Activated T-helper 1 cell treated with Interleukin-2 at 50 U/mL for 16 hours (primary cell): ENCODE measurements at regions not wholly inside any gene's neighbourhood (a gene's known extent, or its start where the extent isn't known, plus 50 kb on each side); places are given as distances from the start of the nearest gene placed in this dataset.
"Not testable (repeated sequence)": the region's sequence is repeated elsewhere in the genome, so short reads cannot be mapped to it uniquely, and the experiment has no call there.

Experiments
- DNase-seq: peaks from one replicate; pipeline ENCODE4 v3.0.0-alpha.2; 2020; ENCODE audit warnings: low read depth

- DNase-seq = no peak
Observed at GRCh38 chr3:6273878-6274277, 587.0 kb upstream of the GRM7 start.

GRCh38 chr3:6281662-6282061, 579.3 kb upstream of the GRM7 start:
- DNase-seq = no peak

DNA sequence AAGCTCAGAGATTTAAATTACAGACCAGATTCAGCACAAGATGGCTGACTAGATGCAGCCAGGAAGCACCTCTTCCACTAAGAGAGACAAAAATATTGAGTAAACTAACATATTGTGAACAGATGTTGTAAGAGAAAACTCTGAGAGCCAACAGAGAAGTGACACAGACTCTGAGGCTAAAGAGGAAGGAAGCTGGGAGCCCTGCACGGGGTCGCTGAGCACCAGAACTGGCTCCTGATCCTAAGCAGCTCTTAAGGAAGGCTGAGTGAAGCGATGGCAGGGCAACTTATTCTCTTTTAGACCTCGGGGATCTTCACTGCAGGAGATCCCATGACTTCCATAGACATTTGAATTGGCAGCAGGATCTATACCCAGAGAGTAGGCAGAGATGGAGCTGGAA, 578.0 kb upstream of the GRM7 start:
- no peak for DNase-seq

DNA sequence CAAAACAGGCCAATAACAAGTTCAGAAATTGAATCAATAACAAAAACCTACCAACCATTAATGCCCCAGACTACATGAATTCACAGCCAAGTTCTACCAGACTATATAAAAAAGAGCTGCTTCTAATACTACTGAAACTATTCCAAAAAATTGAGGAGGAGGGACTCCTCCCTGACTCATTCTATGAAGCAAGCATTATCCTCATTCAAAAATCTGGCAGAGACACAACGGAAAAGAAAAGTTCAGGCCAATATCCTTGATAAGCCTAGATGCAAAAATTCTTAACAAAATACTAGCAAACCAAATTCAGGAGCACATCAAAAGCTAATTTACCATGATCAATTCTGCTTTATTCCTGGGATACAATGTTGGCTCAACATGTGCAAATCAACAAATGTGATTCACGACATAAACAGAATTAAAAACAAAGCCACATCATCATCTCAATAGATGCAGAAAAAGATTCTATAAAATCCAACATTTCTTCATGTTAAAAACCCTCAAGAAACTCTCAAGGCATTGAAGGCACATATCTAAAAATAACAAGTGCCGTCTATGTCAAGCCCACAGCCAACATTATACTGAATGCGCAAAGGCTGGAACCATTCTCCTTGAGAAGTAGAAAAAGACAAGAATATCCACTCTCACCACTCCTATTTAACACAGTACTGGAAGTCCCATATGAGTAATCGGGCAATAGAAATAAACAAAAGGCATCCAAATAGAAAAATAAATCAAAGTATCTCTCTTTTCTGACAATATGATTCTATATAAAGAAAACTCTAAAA, 573.6 kb upstream of the GRM7 start:
- no peak for DNase-seq

DNA sequence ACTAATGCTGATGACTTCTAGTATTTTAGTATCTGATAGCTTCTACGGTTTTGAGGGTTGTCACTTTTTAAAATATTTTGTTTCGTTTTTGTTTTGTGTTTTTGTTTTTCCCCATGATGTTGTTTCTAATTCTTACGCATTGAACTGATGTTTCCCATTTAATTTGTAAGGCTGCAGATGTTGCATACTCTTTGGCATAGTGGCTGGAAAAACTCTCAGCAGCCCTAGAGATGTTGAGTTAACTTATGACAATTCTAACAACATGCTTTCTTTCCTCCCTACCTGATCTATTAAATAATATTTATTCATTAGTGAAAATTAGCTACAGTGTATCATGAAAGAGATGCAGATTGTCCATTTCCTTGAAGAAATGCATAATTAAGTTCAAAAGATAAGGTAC, 559.3 kb upstream of the GRM7 start:
- DNase-seq = no peak

- DNase-seq = no peak
Observed at GRCh38 chr3:6315906-6316305, 545.0 kb upstream of the GRM7 start.

DNA sequence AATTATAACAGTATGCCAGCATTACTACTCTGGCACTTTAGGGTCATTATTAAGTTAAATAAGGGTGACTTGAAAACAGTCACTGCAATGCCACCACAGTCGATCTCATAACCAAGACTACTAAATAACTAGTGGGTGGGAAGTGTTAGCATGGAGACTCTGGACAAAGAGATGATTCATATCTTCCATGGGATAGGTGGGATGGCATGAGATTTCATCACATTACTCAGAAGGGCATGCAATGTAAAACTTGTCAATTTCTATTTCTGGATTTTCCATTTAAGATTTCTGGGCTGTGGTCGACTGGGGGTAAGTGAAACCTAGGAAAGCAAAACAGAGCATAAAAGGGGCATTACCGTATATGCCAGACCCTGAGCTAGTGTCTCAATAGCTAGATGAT, 538.9 kb upstream of the GRM7 start:
- no peak for DNase-seq

DNA sequence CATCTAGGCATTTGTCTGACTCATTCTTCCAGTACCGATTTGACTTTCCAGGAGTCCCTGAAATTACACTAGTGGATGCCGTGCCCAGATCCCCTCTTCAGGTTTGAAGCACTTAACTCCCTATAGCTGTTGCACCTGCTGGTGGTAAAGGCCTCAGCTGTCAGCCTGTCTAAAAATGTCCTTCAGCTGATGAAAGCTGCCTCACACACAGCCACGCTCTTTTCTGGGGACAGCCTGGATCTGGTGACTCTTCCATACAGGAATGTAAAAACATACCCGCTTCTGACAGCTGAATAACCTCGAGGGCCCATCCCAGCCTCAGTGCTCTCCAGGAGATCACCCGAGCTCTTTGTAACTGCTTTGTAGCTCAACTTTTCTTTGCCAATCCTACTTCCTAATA, 534.1 kb upstream of the GRM7 start:
- no peak for DNase-seq

DNA sequence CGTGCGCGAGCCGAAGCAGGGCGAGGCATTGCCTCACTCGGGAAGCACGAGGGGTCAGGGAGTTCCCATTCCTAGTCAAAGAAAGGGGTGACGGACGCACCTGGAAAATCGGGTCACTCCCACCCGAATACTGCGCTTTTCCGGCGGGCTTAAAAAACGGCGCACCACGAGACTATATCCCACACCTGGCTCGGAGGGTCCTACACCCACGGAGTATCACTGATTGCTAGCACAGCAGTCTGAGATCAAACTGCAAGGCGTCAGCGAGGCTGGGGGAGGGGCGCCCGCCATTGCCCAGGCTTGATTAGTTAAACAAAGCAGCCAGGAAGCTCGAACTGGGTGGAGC, 520.0 kb upstream of the GRM7 start:
- not testable (repeated sequence) for DNase-seq

- DNase-seq = no peak
Observed at GRCh38 chr3:6351752-6352151, 509.2 kb upstream of the GRM7 start.

DNA sequence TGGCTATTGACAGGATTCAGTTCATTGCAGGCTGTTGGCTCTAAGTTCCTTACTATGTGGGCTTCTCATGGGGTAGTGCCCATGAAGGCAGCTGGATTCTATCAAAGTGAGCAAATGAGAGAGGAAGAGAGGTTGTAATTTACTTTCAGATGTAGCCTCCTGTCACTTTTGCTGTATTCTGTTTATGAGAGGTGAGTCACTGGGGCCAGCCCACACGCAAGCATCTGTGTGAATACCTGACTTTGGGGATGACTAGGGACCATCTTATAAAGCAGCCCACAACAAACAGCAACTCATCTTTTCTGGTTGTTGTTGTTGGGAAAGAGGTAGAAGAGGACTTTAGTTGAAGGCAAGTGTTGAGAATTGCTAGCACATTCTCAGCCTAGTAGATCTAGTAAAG, 506.3 kb upstream of the GRM7 start:
- no peak for DNase-seq

GRCh38 chr3:6362406-6362805, 498.5 kb upstream of the GRM7 start:
- no peak for DNase-seq

DNA sequence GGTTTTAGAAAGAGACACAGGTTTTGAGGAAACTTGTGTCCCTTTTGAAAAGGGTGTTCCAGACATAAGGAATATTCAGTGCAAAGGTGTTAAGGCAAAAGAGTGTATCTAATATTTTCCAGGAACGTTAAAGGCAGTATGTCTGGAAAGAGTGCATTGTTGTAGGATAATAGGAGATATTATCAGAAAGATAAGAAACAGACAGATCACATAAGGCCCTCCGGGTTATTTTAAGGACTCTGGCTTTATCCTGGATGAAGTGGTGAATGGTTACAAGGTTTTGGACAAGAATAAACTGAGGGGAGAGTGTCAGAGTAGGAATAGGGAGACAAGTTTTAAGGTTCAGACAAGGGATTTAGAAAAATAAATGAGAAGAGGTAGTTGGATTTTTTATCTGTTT, 493.7 kb upstream of the GRM7 start:
- no peak for DNase-seq

DNA sequence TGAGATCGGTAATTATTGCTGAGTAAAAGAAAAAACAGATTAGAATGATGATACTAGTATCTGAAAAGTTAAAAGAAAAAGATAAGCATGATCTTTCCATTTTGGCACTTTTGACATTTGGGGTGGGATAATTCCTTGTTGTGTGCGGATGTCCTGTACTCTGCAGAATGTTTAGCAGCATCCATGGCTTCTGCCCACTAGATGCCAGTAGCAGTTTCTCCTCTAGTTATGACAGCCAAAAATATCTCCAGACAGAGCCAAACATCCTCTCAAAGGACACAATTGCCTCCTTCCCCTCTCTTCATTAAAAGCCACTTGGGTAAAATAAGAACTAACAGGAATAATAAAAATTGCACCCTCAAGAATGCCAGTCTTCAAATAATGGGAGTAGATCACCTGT, 468.8 kb upstream of the GRM7 start:
- DNase-seq = no peak

DNA sequence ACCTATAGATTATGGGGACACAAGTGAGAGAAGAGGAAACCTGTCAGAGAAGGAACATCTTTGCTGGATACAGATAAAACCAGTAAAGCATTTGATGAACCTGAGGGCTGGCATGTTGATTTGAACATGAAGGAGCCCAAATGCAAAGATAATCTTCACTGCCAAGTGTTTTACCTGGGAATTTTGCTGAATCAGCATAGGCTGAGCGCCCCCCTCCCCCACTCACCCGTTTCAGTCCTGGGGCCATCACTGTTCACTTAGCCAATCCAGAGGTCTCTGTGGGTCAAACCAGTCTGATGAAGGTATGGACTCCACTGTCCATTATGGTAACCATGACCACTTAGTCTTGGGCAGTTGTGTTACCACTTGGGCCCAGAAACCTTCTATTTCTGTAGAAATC, 466.0 kb upstream of the GRM7 start:
- DNase-seq = no peak

GRCh38 chr3:6396631-6397030, 464.3 kb upstream of the GRM7 start:
- no peak for DNase-seq

- DNase-seq = not testable (repeated sequence)
Observed at GRCh38 chr3:6402666-6403065, 458.2 kb upstream of the GRM7 start.

- DNase-seq = not testable (repeated sequence)
Observed at GRCh38 chr3:6406923-6407322, 454.0 kb upstream of the GRM7 start.

GRCh38 chr3:6416049-6416661, 444.8 kb upstream of the GRM7 start:
- no peak for DNase-seq

DNA sequence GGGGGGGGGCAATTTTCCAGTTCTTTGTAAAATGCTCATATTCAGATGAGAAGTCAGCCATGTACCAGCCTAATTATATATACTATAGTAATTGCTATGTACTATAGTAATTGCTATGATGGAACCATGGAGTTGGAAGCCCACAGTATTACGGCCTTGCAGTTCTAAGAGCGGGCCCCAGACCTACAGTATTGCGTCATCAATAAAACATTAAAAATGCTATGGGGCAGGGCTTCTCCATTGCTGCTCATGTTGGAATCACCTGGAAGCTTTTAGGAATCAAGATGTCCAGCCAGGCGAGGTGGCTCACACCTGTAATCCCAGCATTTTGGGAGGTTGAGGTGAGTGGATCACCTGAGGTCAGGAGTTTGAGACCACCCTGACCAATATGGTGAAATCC, 443.7 kb upstream of the GRM7 start:
- no peak for DNase-seq

- no peak for DNase-seq
Observed at GRCh38 chr3:6418485-6418884, 442.4 kb upstream of the GRM7 start.

- DNase-seq = no peak
Observed at GRCh38 chr3:6421666-6422445, 439.1 kb upstream of the GRM7 start.

DNA sequence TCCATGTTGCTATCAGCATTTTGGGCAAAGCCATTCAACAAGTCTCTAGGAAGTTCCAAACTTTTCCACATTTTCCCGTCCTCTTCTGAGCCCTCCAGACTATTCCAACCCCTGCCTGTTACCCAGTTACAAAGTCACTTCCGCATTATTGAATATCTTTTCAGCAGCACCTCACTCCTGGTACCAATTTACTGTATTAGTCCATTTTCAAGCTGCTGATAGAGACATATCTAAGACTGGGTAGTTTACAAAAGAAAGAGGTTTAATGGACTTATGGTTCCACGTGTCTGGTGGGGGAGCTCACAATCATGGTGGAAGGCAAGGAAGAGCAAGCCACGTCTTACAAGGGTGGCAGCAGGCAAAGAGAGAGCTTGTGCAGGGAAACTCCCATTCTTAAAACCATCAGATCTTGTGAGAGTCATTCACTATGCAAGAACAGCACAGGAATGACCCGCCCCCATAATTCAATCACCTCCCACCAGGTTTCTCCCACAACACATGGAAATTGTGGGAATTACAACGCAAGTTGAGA, 435.6 kb upstream of the GRM7 start:
- no peak for DNase-seq
